K562 (cell line): ENCODE measurements at regions not wholly inside any gene's neighbourhood (a gene's known extent, or its start where the extent isn't known, plus 50 kb on each side); places are given as distances from the start of the nearest gene placed in this dataset.

Source experiments
- ATAC-seq: fragments of 200-7000 bp; cut with Tn5 transposase; 3 replicates; pipeline ENCODE4 v1.9.1; 2020; ENCODE audit warnings: moderate library complexity
- BruUV-seq: library from RNA; stranded (reverse); fragments of 400-500 nt; replicated peaks from 2 replicates; lab custom pipeline; 2021; lab: Mats Ljungman, UMichigan
- CTCF ChIA-PET: fragments of 300-600 bp; formaldehyde crosslinking; extraction: SDS; loops from one replicate; lab custom pipeline; 2021; ENCODE audit warnings: low intra/inter-chr PET ratio; lab: Yijun Ruan, JAX
- POLR2A ChIA-PET: fragments of 300-600, 350-650 bp; sonication (Branson Sonifier 250); formaldehyde crosslinking; extraction: SDS; loops from one replicate; lab custom pipeline; 2021; ENCODE audit warnings: antibody characterized with exemption, inconsistent platforms; lab: Yijun Ruan, JAX
- DNase-seq, 4 experiments: peaks; one replicate each; pipeline versions ENCODE4 v3.0.0 to v3.0.0-alpha.2; 2011 to 2018; ENCODE audit warnings: low spot score in 3 of 4, mixed read lengths in 3 of 4; ENCODE audit errors: extremely low read depth in 1 of 4
- FAIRE-seq: peaks from 2 replicates; lab custom pipeline; 2011; peaks lifted over from hg19 to GRCh38; lab: Jason Lieb, UNC
- H2AFZ ChIP-seq: 2 replicates; pipeline ENCODE4 v1.6.0; 2011; ENCODE audit warnings: low read depth, low read length, control low read depth, inconsistent platforms
- H3K27ac ChIP-seq: fragments of 200-600 bp; 3 replicates; pipeline ENCODE4 v1.8.0; 2011; ENCODE audit warnings: low read depth, mild to moderate bottlenecking, control low read depth, inconsistent platforms, low read length, moderate library complexity, mixed read lengths; ENCODE audit errors: extremely low read depth
- H3K27me3 ChIP-seq, 2 experiments: fragments of 300-600 bp in 1 of 2; 2 replicates in 1 of 2; 3 replicates in 1 of 2; pipeline versions ENCODE4 v1.6.0 to v1.8.0; 2011; ENCODE audit warnings: inconsistent platforms in 2 of 2, low read length in 2 of 2, mild to moderate bottlenecking in 1 of 2, mixed read lengths in 1 of 2, moderate library complexity in 1 of 2; ENCODE audit not compliant: control insufficient read depth in 2 of 2, insufficient read depth in 2 of 2
- H3K36me3 ChIP-seq: fragments of 300-600 bp; 3 replicates; pipeline ENCODE4 v1.8.0; 2011; ENCODE audit warnings: mild to moderate bottlenecking, low read length, inconsistent platforms; ENCODE audit not compliant: control insufficient read depth, insufficient read depth
- H3K4me1 ChIP-seq, 2 experiments: fragments of 200-600 bp in 1 of 2; replicated peaks in 1 of 2; 2 replicates in 1 of 2; 3 replicates in 1 of 2; pipeline versions ENCODE4 v1.5.1 to v1.8.0; 2011; ENCODE audit warnings: inconsistent platforms in 2 of 2, low read length in 2 of 2, mild to moderate bottlenecking in 1 of 2, mixed read lengths in 1 of 2, moderate library complexity in 1 of 2; ENCODE audit not compliant: control insufficient read depth in 2 of 2, insufficient read depth in 2 of 2
- H3K4me2 ChIP-seq: 2 replicates; pipeline ENCODE4 v1.6.1; 2011; ENCODE audit warnings: low read length, control low read depth, inconsistent platforms, mixed read lengths; ENCODE audit not compliant: insufficient read depth
- H3K4me3 ChIP-seq: fragments of 200-600 bp; sonication (generic), shearing (Covaris generic); 2 replicates; pipeline ENCODE4 v1.5.1; 2016; ENCODE audit warnings: control low read depth, inconsistent platforms
- H3K79me2 ChIP-seq: fragments of 200-600 bp; 3 replicates; pipeline ENCODE4 v1.8.0; 2011; ENCODE audit warnings: low read length, inconsistent platforms; ENCODE audit not compliant: control insufficient read depth, insufficient read depth
- H3K9ac ChIP-seq, 2 experiments: 2 replicates each; pipeline versions ENCODE4 v1.6.0 to v1.6.1; 2011; ENCODE audit warnings: low read depth in 2 of 2, low read length in 2 of 2, control low read depth in 1 of 2, inconsistent platforms in 1 of 2, mild to moderate bottlenecking in 1 of 2, mixed read lengths in 1 of 2; ENCODE audit not compliant: insufficient read depth in 1 of 2
- H3K9me1 ChIP-seq: one replicate; pipeline ENCODE4 v1.6.0; 2011; ENCODE audit warnings: inconsistent platforms, mild to moderate bottlenecking, low read length, moderate library complexity; ENCODE audit not compliant: control insufficient read depth, insufficient read depth
- H3K9me3 ChIP-seq: replicated peaks from 2 replicates; pipeline ENCODE4 v1.5.1; 2011; ENCODE audit warnings: low read depth, low read length, inconsistent platforms; ENCODE audit not compliant: control insufficient read depth, insufficient read depth
- H4K20me1 ChIP-seq: replicated peaks from 2 replicates; pipeline ENCODE4 v1.6.1; 2011; ENCODE audit warnings: low read length, inconsistent platforms, mixed read lengths; ENCODE audit not compliant: control insufficient read depth, insufficient read depth
- HNRNPH1 ChIP-seq: fragments of 200-400 bp; formaldehyde crosslinking; optimal IDR thresholded peaks from 2 replicates; pipeline ENCODE3; 2017; ENCODE audit warnings: low read depth, mild to moderate bottlenecking, low read length, moderate library complexity
- IRF2 ChIP-seq: sonication (generic); formaldehyde crosslinking; IDR thresholded peaks from 2 replicates; pipeline ENCODE4 v1.8.1; 2022; ENCODE audit warnings: mild to moderate bottlenecking, missing genetic modification reagents
- MBD1 ChIP-seq: fragments of 250-450 bp; sonication (Bioruptor Pico); IDR thresholded peaks from 2 replicates; pipeline ENCODE4 v1.8.0; 2022; ENCODE audit warnings: inconsistent platforms
- PTTG1 ChIP-seq: fragments of 450-650 bp; IDR thresholded peaks from 2 replicates; pipeline ENCODE4 v1.6.1; 2016; ENCODE audit warnings: low read depth, mild to moderate bottlenecking, missing genetic modification characterization, missing compliant biosample characterization
- PYGO2 ChIP-seq: fragments of 450-650 bp; IDR thresholded peaks from 2 replicates; pipeline ENCODE4 v1.6.1; 2016; ENCODE audit warnings: mild to moderate bottlenecking, missing genetic modification characterization, moderate library complexity, missing compliant biosample characterization
- RBM22 ChIP-seq: fragments of 200-400 bp; formaldehyde crosslinking; IDR thresholded peaks from 2 replicates; pipeline ENCODE4 v1.6.1; 2018; ENCODE audit warnings: low read length, low read depth; ENCODE audit not compliant: poor library complexity, severe bottlenecking
- SIN3A ChIP-seq, 2 experiments: fragments of 150-350 bp in 1 of 2; IDR thresholded peaks; 2 replicates each; pipeline ENCODE4 v1.6.1; 2011 to 2016; ENCODE audit warnings: borderline replicate concordance in 2 of 2, low read depth in 2 of 2, low read length in 2 of 2, mild to moderate bottlenecking in 2 of 2, moderate library complexity in 2 of 2; ENCODE audit not compliant: control insufficient read depth in 1 of 2
- SMARCB1 ChIP-seq: IDR thresholded peaks from 2 replicates; pipeline ENCODE4 v1.6.1; 2011; ENCODE audit warnings: improper control_type of control experiment, low read depth; ENCODE audit not compliant: insufficient read length
- SMARCC2 ChIP-seq: fragments of 450-650 bp; IDR thresholded peaks from 2 replicates; pipeline ENCODE4 v1.6.1; 2017; ENCODE audit warnings: antibody characterized with exemption, moderate library complexity, mild to moderate bottlenecking, low read depth
- YY1 ChIP-seq, 3 experiments: IDR thresholded peaks; 2 replicates each; pipeline ENCODE4 v1.6.1; 2011; ENCODE audit warnings: low read length in 2 of 3, mild to moderate bottlenecking in 2 of 3, moderate library complexity in 2 of 3, borderline replicate concordance in 1 of 3, control low read depth in 1 of 3, low read depth in 1 of 3; ENCODE audit not compliant: insufficient read depth in 3 of 3, insufficient replicate concordance in 2 of 3, control insufficient read depth in 1 of 3, insufficient read length in 1 of 3; ENCODE audit errors: extremely low read depth in 1 of 3
- ZNF561 ChIP-seq: fragments of 450-650 bp; formaldehyde crosslinking; conservative IDR thresholded peaks from 2 replicates; pipeline ENCODE4 v1.4.0; 2020; ENCODE audit warnings: mild to moderate bottlenecking, moderate library complexity
- WGBS: fragments of 100-300 bp; shearing (Covaris generic); methylation state at CpG from one replicate; pipeline ENCODE4 v1.1.6; 2016; ENCODE audit warnings: low coverage, mixed read lengths; ENCODE audit not compliant: insufficient coverage; ENCODE audit errors: missing lambda C conversion rate; 5-methylcytosine and 5-hydroxymethylcytosine counted together
- in situ Hi-C: fragments of 300-500 bp; cut with MboI; formaldehyde crosslinking; loops from 4 replicates; pipeline ENCODE4 v1.15.0; 2018; ENCODE audit warnings: inconsistent platforms, mixed read lengths
- intact Hi-C: fragments of 100-400 bp; cut with micrococcal nuclease; formaldehyde crosslinking; loops from 2 replicates; pipeline ENCODE4 v1.14.2; 2022
- TF ChIP-seq, protein P1 (sequence below): sonication (generic); formaldehyde crosslinking; IDR thresholded peaks from 2 replicates; pipeline ENCODE4 v1.8.0; 2023; ENCODE audit warnings: mild to moderate bottlenecking, missing genetic modification reagents
- TF ChIP-seq, protein P2 (sequence below), 3 experiments: IDR thresholded peaks in 2 of 3; conservative IDR thresholded peaks in 1 of 3; 2 replicates each; pipeline ENCODE4 v1.5.1; 2011 to 2012; ENCODE audit warnings: low read length in 3 of 3, mild to moderate bottlenecking in 3 of 3, control low read depth in 2 of 3, improper control_type of control experiment in 1 of 3, inconsistent platforms in 1 of 3, low read depth in 1 of 3, mixed read lengths in 1 of 3, moderate library complexity in 1 of 3; ENCODE audit not compliant: insufficient read depth in 2 of 3

DNA sequence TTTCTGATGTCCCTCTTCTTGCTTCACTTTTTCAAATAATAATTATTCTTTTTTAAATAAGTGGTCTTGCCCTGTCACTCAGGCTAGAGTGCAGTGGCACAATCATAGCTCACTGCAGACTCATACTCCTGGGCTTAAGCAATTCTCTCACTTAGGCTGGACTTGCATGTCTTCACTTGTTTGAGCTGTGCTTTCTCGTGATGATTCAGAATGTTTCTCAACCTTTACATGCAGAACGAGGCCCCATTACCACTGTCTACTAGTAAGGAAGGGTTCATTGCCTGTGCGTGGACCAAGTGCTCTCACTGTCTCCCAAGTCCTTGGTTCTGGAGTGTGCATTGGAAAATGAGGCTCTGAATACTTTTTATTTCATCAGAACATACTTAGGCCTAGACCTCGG, 468.6 kb upstream of the COBL start:
- H3K4me1 ChIP-seq: no peaks in the 10 kb centered on the region
- H4K20me1 ChIP-seq: no peaks in the 10 kb centered on the region
- H3K27me3 ChIP-seq: no peaks in the 10 kb centered on the region
- CTCF ChIA-PET: no interaction called here
- H3K27ac ChIP-seq: no peak overlapping the region
- no peak for DNase-seq
- H3K4me2 ChIP-seq: no peak overlapping the region
- in situ Hi-C loops: no loop called here
- H3K79me2 ChIP-seq: no peaks in the 10 kb centered on the region
- no TSS peak for BruUV-seq
- no peaks in the 10 kb centered on the region for H3K9me1 ChIP-seq
- H3K4me3 ChIP-seq: no peak overlapping the region
- no peak for FAIRE-seq
- H2AFZ ChIP-seq: no peak overlapping the region
- POLR2A ChIA-PET: no interaction called here
- no peak overlapping the region for H3K9ac ChIP-seq
- H3K9me3 ChIP-seq: no peaks in the 10 kb centered on the region
- no peaks in the 10 kb centered on the region for H3K36me3 ChIP-seq
- intact Hi-C loops: no loop called here
- 2% methylated on average over 4 of the region's 4 CpGs for WGBS
- ATAC-seq: no peak
- TF ChIP-seq PTTG1 (tag) (no peak), SMARCB1 (no peak), YY1 (IDR thresholded peaks at IDR 0.05; ENCODE audit: borderline replicate concordance in 1 of 3, control insufficient read depth in 1 of 3, extremely low read depth in 1 of 3, insufficient read depth in 3 of 3, insufficient read length in 1 of 3, insufficient replicate concordance in 2 of 3, low read depth in 1 of 3, low read length in 2 of 3) (no peak), PYGO2 (tag) (no peak), RBM22 (no peak), SIN3A (IDR thresholded peaks at IDR 0.05; ENCODE audit: borderline replicate concordance in 2 of 2, control insufficient read depth in 1 of 2, low read depth in 2 of 2, low read length in 2 of 2) (no peak), IRF2 (CRISPR knock-in tag) (no peak), HNRNPH1 (no peak), ZNF561 (CRISPR knock-in tag) (no peak), SMARCC2 (no peak), MBD1 (CRISPR knock-in tag) (no peak)
- TF ChIP-seq, protein P1, sequence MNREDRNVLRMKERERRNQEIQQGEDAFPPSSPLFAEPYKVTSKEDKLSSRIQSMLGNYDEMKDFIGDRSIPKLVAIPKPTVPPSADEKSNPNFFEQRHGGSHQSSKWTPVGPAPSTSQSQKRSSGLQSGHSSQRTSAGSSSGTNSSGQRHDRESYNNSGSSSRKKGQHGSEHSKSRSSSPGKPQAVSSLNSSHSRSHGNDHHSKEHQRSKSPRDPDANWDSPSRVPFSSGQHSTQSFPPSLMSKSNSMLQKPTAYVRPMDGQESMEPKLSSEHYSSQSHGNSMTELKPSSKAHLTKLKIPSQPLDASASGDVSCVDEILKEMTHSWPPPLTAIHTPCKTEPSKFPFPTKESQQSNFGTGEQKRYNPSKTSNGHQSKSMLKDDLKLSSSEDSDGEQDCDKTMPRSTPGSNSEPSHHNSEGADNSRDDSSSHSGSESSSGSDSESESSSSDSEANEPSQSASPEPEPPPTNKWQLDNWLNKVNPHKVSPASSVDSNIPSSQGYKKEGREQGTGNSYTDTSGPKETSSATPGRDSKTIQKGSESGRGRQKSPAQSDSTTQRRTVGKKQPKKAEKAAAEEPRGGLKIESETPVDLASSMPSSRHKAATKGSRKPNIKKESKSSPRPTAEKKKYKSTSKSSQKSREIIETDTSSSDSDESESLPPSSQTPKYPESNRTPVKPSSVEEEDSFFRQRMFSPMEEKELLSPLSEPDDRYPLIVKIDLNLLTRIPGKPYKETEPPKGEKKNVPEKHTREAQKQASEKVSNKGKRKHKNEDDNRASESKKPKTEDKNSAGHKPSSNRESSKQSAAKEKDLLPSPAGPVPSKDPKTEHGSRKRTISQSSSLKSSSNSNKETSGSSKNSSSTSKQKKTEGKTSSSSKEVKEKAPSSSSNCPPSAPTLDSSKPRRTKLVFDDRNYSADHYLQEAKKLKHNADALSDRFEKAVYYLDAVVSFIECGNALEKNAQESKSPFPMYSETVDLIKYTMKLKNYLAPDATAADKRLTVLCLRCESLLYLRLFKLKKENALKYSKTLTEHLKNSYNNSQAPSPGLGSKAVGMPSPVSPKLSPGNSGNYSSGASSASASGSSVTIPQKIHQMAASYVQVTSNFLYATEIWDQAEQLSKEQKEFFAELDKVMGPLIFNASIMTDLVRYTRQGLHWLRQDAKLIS: no peak
- TF ChIP-seq, protein P2, sequence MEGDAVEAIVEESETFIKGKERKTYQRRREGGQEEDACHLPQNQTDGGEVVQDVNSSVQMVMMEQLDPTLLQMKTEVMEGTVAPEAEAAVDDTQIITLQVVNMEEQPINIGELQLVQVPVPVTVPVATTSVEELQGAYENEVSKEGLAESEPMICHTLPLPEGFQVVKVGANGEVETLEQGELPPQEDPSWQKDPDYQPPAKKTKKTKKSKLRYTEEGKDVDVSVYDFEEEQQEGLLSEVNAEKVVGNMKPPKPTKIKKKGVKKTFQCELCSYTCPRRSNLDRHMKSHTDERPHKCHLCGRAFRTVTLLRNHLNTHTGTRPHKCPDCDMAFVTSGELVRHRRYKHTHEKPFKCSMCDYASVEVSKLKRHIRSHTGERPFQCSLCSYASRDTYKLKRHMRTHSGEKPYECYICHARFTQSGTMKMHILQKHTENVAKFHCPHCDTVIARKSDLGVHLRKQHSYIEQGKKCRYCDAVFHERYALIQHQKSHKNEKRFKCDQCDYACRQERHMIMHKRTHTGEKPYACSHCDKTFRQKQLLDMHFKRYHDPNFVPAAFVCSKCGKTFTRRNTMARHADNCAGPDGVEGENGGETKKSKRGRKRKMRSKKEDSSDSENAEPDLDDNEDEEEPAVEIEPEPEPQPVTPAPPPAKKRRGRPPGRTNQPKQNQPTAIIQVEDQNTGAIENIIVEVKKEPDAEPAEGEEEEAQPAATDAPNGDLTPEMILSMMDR (IDR thresholded peaks at IDR 0.05 in 2 of 3, conservative IDR thresholded peaks at IDR 0.05 in 1 of 3; ENCODE audit: insufficient read depth in 2 of 3, low read depth in 1 of 3, low read length in 3 of 3): no peak
